CD14-positive monocyte (primary cell): ENCODE measurements at regions not wholly inside any gene's neighbourhood (a gene's known extent, or its start where the extent isn't known, plus 50 kb on each side); places are given as distances from the start of the nearest gene placed in this dataset.

Experiments
- DNase-seq, 3 donors: peaks; one replicate each; pipeline ENCODE4 v3.0.0-alpha.2; 2011 to 2022
- H2AFZ ChIP-seq: 2 replicates; pipeline ENCODE4 v1.6.0; 2012; ENCODE audit warnings: mild to moderate bottlenecking, low read depth, low read length, inconsistent platforms; ENCODE audit not compliant: insufficient read depth, poor library complexity, severe bottlenecking
- H3K27ac ChIP-seq, 2 donors: 1 replicate in 1 of 2; 2 replicates in 1 of 2; pipeline ENCODE4 v1.5.1; 2012 to 2013; ENCODE audit warnings: low read length in 2 of 2, control low read depth in 1 of 2, inconsistent platforms in 1 of 2, low read depth in 1 of 2, mild to moderate bottlenecking in 1 of 2
- H3K27me3 ChIP-seq, 2 donors: one replicate each; pipeline versions ENCODE4 v1.6.0 to v1.6.1; 2011 to 2013; ENCODE audit warnings: low read length in 2 of 2; ENCODE audit not compliant: control insufficient read depth in 2 of 2, insufficient read depth in 2 of 2
- H3K36me3 ChIP-seq, 2 donors: replicated peaks in 1 of 2; 1 replicate in 1 of 2; 2 replicates in 1 of 2; pipeline versions ENCODE4 v1.5.1 to v1.6.1; 2012 to 2013; ENCODE audit warnings: low read length in 2 of 2, control low read depth in 1 of 2, inconsistent platforms in 1 of 2, mild to moderate bottlenecking in 1 of 2; ENCODE audit not compliant: insufficient read depth in 2 of 2, control insufficient read depth in 1 of 2
- H3K4me1 ChIP-seq, 2 donors: 1 replicate in 1 of 2; 2 replicates in 1 of 2; pipeline versions ENCODE4 v1.5.1 to v1.6.1; 2012 to 2013; ENCODE audit warnings: low read length in 2 of 2, control low read depth in 1 of 2, inconsistent platforms in 1 of 2, mild to moderate bottlenecking in 1 of 2, moderate library complexity in 1 of 2; ENCODE audit not compliant: insufficient read depth in 2 of 2, control insufficient read depth in 1 of 2
- H3K4me2 ChIP-seq: replicated peaks from 2 replicates; pipeline ENCODE3; 2012; ENCODE audit warnings: low read length, moderate library complexity, mild to moderate bottlenecking; ENCODE audit not compliant: poor library complexity, severe bottlenecking; ENCODE audit errors: extremely low read depth
- H3K4me3 ChIP-seq, 3 experiments: fragments of 200-600 bp in 1 of 3; sonication (generic) in 1 of 3; replicated peaks in 1 of 3; 1 replicate in 2 of 3; 2 replicates in 1 of 3; pipeline ENCODE4 v1.5.1; 2011 to 2013; ENCODE audit warnings: low read length in 3 of 3, mild to moderate bottlenecking in 3 of 3, control low read depth in 2 of 3, low read depth in 2 of 3, inconsistent platforms in 1 of 3, moderate library complexity in 1 of 3
- H3K79me2 ChIP-seq: 2 replicates; pipeline ENCODE4 v1.6.0; 2012; ENCODE audit warnings: mild to moderate bottlenecking, control low read depth, inconsistent platforms, low read length, moderate library complexity; ENCODE audit not compliant: insufficient read depth
- H3K9ac ChIP-seq: 2 replicates; pipeline ENCODE4 v1.6.0; 2017; ENCODE audit warnings: low read length, mild to moderate bottlenecking; ENCODE audit not compliant: insufficient read depth, poor library complexity, severe bottlenecking
- H3K9me3 ChIP-seq, 2 donors: replicated peaks in 1 of 2; 1 replicate in 1 of 2; 2 replicates in 1 of 2; pipeline versions ENCODE4 v1.5.1 to v1.6.1; 2012 to 2013; ENCODE audit warnings: low read length in 2 of 2, control low read depth in 1 of 2; ENCODE audit not compliant: control insufficient read depth in 1 of 2, insufficient read depth in 1 of 2
- H4K20me1 ChIP-seq: 2 replicates; pipeline ENCODE4 v1.6.0; 2012; ENCODE audit warnings: mild to moderate bottlenecking, low read length, control low read depth, moderate library complexity; ENCODE audit not compliant: insufficient read depth
- H3K27ac Mint-ChIP-seq, 7 donors: one replicate each; pipeline ENCODE4 v1.8.0; 2020; ENCODE audit warnings: mild to moderate bottlenecking in 7 of 7, mixed read lengths in 7 of 7, moderate library complexity in 6 of 7, inconsistent platforms in 2 of 7
- H3K27me3 Mint-ChIP-seq, 3 donors: one replicate each; pipeline ENCODE4 v1.8.0; 2021 to 2022; ENCODE audit warnings: low read depth in 3 of 3, mild to moderate bottlenecking in 3 of 3, mixed read lengths in 3 of 3, moderate library complexity in 3 of 3, inconsistent platforms in 1 of 3
- H3K36me3 Mint-ChIP-seq, 2 donors: one replicate each; pipeline ENCODE4 v1.8.0; 2020; ENCODE audit warnings: mixed read lengths in 2 of 2, inconsistent platforms in 1 of 2, mild to moderate bottlenecking in 1 of 2
- H3K4me1 Mint-ChIP-seq: one replicate; pipeline ENCODE4 v1.8.0; 2020; ENCODE audit warnings: mild to moderate bottlenecking, mixed read lengths
- H3K4me3 Mint-ChIP-seq, 2 donors: one replicate each; pipeline ENCODE4 v1.8.0; 2020; ENCODE audit warnings: mild to moderate bottlenecking in 2 of 2, mixed read lengths in 2 of 2, moderate library complexity in 1 of 2
- H3K9me3 Mint-ChIP-seq, 7 donors: one replicate each; pipeline ENCODE4 v1.8.0; 2020 to 2022; ENCODE audit warnings: mixed read lengths in 7 of 7, mild to moderate bottlenecking in 6 of 7, moderate library complexity in 6 of 7, inconsistent platforms in 2 of 7
- CTCF ChIP-seq: fragments of 200-600 bp; IDR thresholded peaks from one replicate; pipeline ENCODE4 v1.8.0; 2022; ENCODE audit warnings: antibody characterized with exemption, mild to moderate bottlenecking
- WGBS: methylation state at CpG from one replicate; pipeline ENCODE4 v1.1.5; 2013; ENCODE audit warnings: missing lambda C conversion rate; ENCODE audit not compliant: insufficient coverage; 5-methylcytosine and 5-hydroxymethylcytosine counted together
- intact Hi-C, 2 donors: fragments of 100-400 bp; cut with micrococcal nuclease; formaldehyde crosslinking; loops; one replicate each; pipeline versions ENCODE4 v1.15.0 to v1.15.1; 2023

- Mint-ChIP-seq H3K4me1 (no peaks in the 10 kb centered on the region), H3K4me3 (no peak overlapping the region)
- 100% methylated on average over 4 of the region's 7 CpGs for WGBS
Observed at GRCh38 chr20:63090052-63090451, 83.3 kb upstream of the BHLHE23 start.

GRCh38 chr20:63089051-63089907 lies 82.5 kb upstream of the BHLHE23 start:
- no peaks in the 10 kb centered on the region for H3K36me3 ChIP-seq
- no peaks in the 10 kb centered on the region for H3K36me3 Mint-ChIP-seq
- no peak overlapping the region for H3K4me3 ChIP-seq
- no peaks in the 10 kb centered on the region for H4K20me1 ChIP-seq
- H3K4me1 Mint-ChIP-seq = no peaks in the 10 kb centered on the region
- WGBS = 81% methylated on average over 29 of the region's 37 CpGs
- no peak overlapping the region for H3K27ac Mint-ChIP-seq
- no peaks in the 10 kb centered on the region for H3K27me3 ChIP-seq
- peaks cover 0 to 2% (median 0%) of the 10 kb centered on the region in 7 donors for H3K9me3 Mint-ChIP-seq
- no peaks in the 10 kb centered on the region for H3K79me2 ChIP-seq
- TF ChIP-seq CTCF = no peak
- intact Hi-C loops = no loop called here
- no peaks in the 10 kb centered on the region for H3K4me1 ChIP-seq
- no peak overlapping the region for H3K4me3 Mint-ChIP-seq
- no peaks in the 10 kb centered on the region for H3K9me3 ChIP-seq
- H3K27ac ChIP-seq = no peak overlapping the region
- H3K27me3 Mint-ChIP-seq = peaks cover 4 to 10% (median 8%) of the 10 kb centered on the region in 3 donors
- no peak overlapping the region for H2AFZ ChIP-seq
- DNase-seq = no peak
- no peak overlapping the region for H3K4me2 ChIP-seq
- no peak overlapping the region for H3K9ac ChIP-seq

More at GRCh38 chr20:63090052-63090451, 83.3 kb upstream of the BHLHE23 start:
- TF ChIP-seq CTCF = no peak
- no peaks in the 10 kb centered on the region for H4K20me1 ChIP-seq
- H3K79me2 ChIP-seq = no peaks in the 10 kb centered on the region
- no peaks in the 10 kb centered on the region for H3K9me3 ChIP-seq
- no peaks in the 10 kb centered on the region for H3K36me3 Mint-ChIP-seq
- peaks cover 4 to 10% (median 7%) of the 10 kb centered on the region in 3 donors for H3K27me3 Mint-ChIP-seq
- no peak overlapping the region for H3K9ac ChIP-seq
- H3K4me1 ChIP-seq = no peaks in the 10 kb centered on the region
- no peak overlapping the region for H3K4me3 ChIP-seq
- H3K36me3 ChIP-seq = no peaks in the 10 kb centered on the region
- H3K27ac ChIP-seq = no peak overlapping the region
- intact Hi-C loops = no loop called here
- no peak overlapping the region for H3K4me2 ChIP-seq
- H3K27me3 ChIP-seq = no peaks in the 10 kb centered on the region
- no peaks in the 10 kb centered on the region for H3K9me3 Mint-ChIP-seq
- H2AFZ ChIP-seq = no peak overlapping the region
- DNase-seq = no peak
- H3K27ac Mint-ChIP-seq = no peak overlapping the region
